ENCODE measurements at regions not wholly inside any gene's neighbourhood (a gene's known extent, or its start where the extent isn't known, plus 50 kb on each side); places are given as distances from the start of the nearest gene placed in this dataset.
"Not testable (repeated sequence)": the region's sequence is repeated elsewhere in the genome, so short reads cannot be mapped to it uniquely, and the experiment has no call there.

- H3K9me3 ChIP-seq (ENCODE audit: control insufficient read depth in 1 of 2, insufficient read depth in 1 of 2, low read depth in 1 of 2, low read length in 2 of 2); H3K9ac ChIP-seq (ENCODE audit: low read length); DNase-seq (ENCODE audit: low read depth, low spot score); intact Hi-C loops (cut with micrococcal nuclease); H3K9me2 ChIP-seq (ENCODE audit: insufficient read depth); RAD21 ChIA-PET (ENCODE audit: low non-redundant PET in 1 of 2, low total read pairs in 2 of 2, uncharacterized antibody in 2 of 2, unreplicated experiment in 2 of 2); POLR2A ChIA-PET; H3K79me2 ChIP-seq (ENCODE audit: insufficient read depth, low read length); H3K36me3 ChIP-seq (ENCODE audit: control insufficient read depth in 1 of 2, insufficient read depth in 2 of 2, low read length in 2 of 2); H3K4me2 ChIP-seq (ENCODE audit: low read length); ATAC-seq; BruUV-seq (replicated peaks); CTCF ChIA-PET; H2AFZ ChIP-seq (ENCODE audit: low read depth, low read length, poor library complexity, severe bottlenecking); H3K27me3 ChIP-seq (ENCODE audit: insufficient read depth, low read length); H3K4me1 ChIP-seq (ENCODE audit: control insufficient read depth in 1 of 2, insufficient read depth in 2 of 2, low read length in 2 of 2); H3K4me3 ChIP-seq (replicated peaks in 1 of 2; ENCODE audit: low read depth in 1 of 2, low read length in 2 of 2); H4K20me1 ChIP-seq (ENCODE audit: insufficient read depth); H3K27ac ChIP-seq (ENCODE audit: low read depth, low read length): not testable (repeated sequence)
These were observed 64.1 kb upstream of the CDC42EP3 start for GRCh38 chr2:37735524-37735910.

GRCh38 chr2:37737507-37737906 lies 66.1 kb upstream of the CDC42EP3 start:
- no peaks in the 10 kb centered on the region for H3K4me1 ChIP-seq (ENCODE audit: control insufficient read depth in 1 of 2, insufficient read depth in 2 of 2, low read length in 2 of 2)
- ChIA-PET POLR2A (no interaction called here), CTCF (no interaction called here), RAD21 (ENCODE audit: low non-redundant PET in 1 of 2, low total read pairs in 2 of 2, uncharacterized antibody in 2 of 2, unreplicated experiment in 2 of 2) (no interaction called here)
- ATAC-seq: no peak
- H3K27me3 ChIP-seq (ENCODE audit: insufficient read depth, low read length): no peaks in the 10 kb centered on the region
- DNase-seq (ENCODE audit: low read depth, low spot score): no peak
- H3K36me3 ChIP-seq (ENCODE audit: control insufficient read depth in 1 of 2, insufficient read depth in 2 of 2, low read length in 2 of 2): no peaks in the 10 kb centered on the region
- H3K27ac ChIP-seq (ENCODE audit: low read depth, low read length): no peak overlapping the region
- H3K9me2 ChIP-seq (ENCODE audit: insufficient read depth): no peaks in the 10 kb centered on the region
- no peaks in the 10 kb centered on the region for H4K20me1 ChIP-seq (ENCODE audit: insufficient read depth)
- no TSS peak for BruUV-seq (replicated peaks)
- intact Hi-C loops (cut with micrococcal nuclease): no loop called here
- H3K9me3 ChIP-seq (ENCODE audit: control insufficient read depth in 1 of 2, insufficient read depth in 1 of 2, low read depth in 1 of 2, low read length in 2 of 2): no peaks in the 10 kb centered on the region
- no peak for TF ChIP-seq YY1 (IDR thresholded peaks at IDR 0.05; ENCODE audit: extremely low read depth, insufficient replicate concordance, low read depth, low read length)
- TF ChIP-seq CTCF (IDR thresholded peaks at IDR 0.05 in 2 of 3, conservative IDR thresholded peaks at IDR 0.05 in 1 of 3; ENCODE audit: borderline replicate concordance in 1 of 3, insufficient read depth in 1 of 3, low read depth in 2 of 3, low read length in 2 of 3): no peak
- no peaks in the 10 kb centered on the region for H3K79me2 ChIP-seq (ENCODE audit: insufficient read depth, low read length)
- no peak overlapping the region for H2AFZ ChIP-seq (ENCODE audit: low read depth, low read length, poor library complexity, severe bottlenecking)
- H3K9ac ChIP-seq (ENCODE audit: low read length): no peak overlapping the region
- H3K4me3 ChIP-seq (replicated peaks in 1 of 2; ENCODE audit: low read depth in 1 of 2, low read length in 2 of 2): no peak overlapping the region
- no peak overlapping the region for H3K4me2 ChIP-seq (ENCODE audit: low read length)

Measured in HCT116 (cell line).